IMR-90 (cell line): ENCODE measurements at regions not wholly inside any gene's neighbourhood (a gene's known extent, or its start where the extent isn't known, plus 50 kb on each side); places are given as distances from the start of the nearest gene placed in this dataset.

ENCODE experiments used
- CTCF ChIP-seq: conservative IDR thresholded peaks from 2 replicates; pipeline ENCODE4 v1.5.1; 2012; ENCODE audit warnings: mild to moderate bottlenecking, low read depth, low read length, improper control_type of control experiment
- MXI1 ChIP-seq: IDR thresholded peaks from 2 replicates; pipeline ENCODE4 v1.6.1; 2012; ENCODE audit warnings: low read depth, mild to moderate bottlenecking, low read length, moderate library complexity, borderline replicate concordance
- POLR2A ChIP-seq: IDR thresholded peaks from 2 replicates; pipeline ENCODE4 v1.6.1; 2012; ENCODE audit warnings: mild to moderate bottlenecking, low read depth, low read length
- RAD21 ChIP-seq: IDR thresholded peaks from 2 replicates; pipeline ENCODE4 v1.6.1; 2012; ENCODE audit warnings: low read length, improper control_type of control experiment
- RFX5 ChIP-seq: IDR thresholded peaks from 2 replicates; pipeline ENCODE4 v1.8.0; 2012; ENCODE audit warnings: low read depth, mild to moderate bottlenecking, low read length, moderate library complexity
- SMC3 ChIP-seq: fragments of 150-350 bp; IDR thresholded peaks from 2 replicates; pipeline ENCODE4 v1.6.1; 2016; ENCODE audit warnings: low read depth, mild to moderate bottlenecking, antibody characterized with exemption, low read length, moderate library complexity

DNA sequence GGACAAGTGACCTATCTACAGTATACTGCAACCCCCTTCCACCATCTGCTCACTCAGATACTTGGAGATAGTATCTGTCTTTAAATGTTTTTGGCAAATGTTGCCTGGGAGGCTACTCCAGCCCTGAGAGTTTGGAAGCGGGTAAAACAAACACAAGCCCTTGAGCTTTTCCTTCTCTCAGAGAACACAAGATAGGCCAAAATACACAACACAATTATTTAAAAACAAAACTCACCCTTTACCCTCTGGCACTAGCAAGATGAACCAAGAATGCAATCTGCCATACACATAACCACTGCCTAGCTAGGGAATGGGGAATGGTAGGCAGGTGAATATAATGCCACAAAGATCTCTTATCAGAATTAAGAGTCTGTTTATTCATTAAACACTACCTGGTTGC is 324.7 kb upstream of the FAM47C start:
- TF ChIP-seq POLR2A (no peak), CTCF (no peak), RAD21 (no peak), MXI1 (no peak), SMC3 (no peak), RFX5 (no peak)
